ENCODE measurements at regions not wholly inside any gene's neighbourhood (a gene's known extent, or its start where the extent isn't known, plus 50 kb on each side); places are given as distances from the start of the nearest gene placed in this dataset.

GRCh38 chr6:19434065-19434464 is 403.1 kb upstream of the ID4 start:
- TF ChIP-seq CTCF (IDR thresholded peaks at IDR 0.05) = no peak
- no peak for TF ChIP-seq EP300 (IDR thresholded peaks at IDR 0.05)
- no peak for TF ChIP-seq POLR2A (IDR thresholded peaks at IDR 0.05)

Data from upper lobe of left lung (tissue), 4 donors.